Mononuclear cell (primary cell): ENCODE measurements at regions not wholly inside any gene's neighbourhood (a gene's known extent, or its start where the extent isn't known, plus 50 kb on each side); places are given as distances from the start of the nearest gene placed in this dataset.
"Not testable (repeated sequence)": the region's sequence is repeated elsewhere in the genome, so short reads cannot be mapped to it uniquely, and the experiment has no call there.

Source experiments
- H3K27me3 ChIP-seq: 2 replicates; pipeline ENCODE4 v1.6.0; 2011; ENCODE audit warnings: low read length, control low read depth; ENCODE audit not compliant: insufficient read depth
- H3K4me1 ChIP-seq: 2 replicates; pipeline ENCODE4 v1.5.1; 2011; ENCODE audit warnings: mild to moderate bottlenecking, low read length, control low read depth; ENCODE audit not compliant: insufficient read depth
- H3K4me3 ChIP-seq: 2 replicates; pipeline ENCODE4 v1.5.1; 2011; ENCODE audit warnings: mild to moderate bottlenecking, low read length, moderate library complexity
- H3K9me3 ChIP-seq: 2 replicates; pipeline ENCODE4 v1.5.1; 2011; ENCODE audit warnings: low read depth, mild to moderate bottlenecking, control low read depth, low read length

DNA sequence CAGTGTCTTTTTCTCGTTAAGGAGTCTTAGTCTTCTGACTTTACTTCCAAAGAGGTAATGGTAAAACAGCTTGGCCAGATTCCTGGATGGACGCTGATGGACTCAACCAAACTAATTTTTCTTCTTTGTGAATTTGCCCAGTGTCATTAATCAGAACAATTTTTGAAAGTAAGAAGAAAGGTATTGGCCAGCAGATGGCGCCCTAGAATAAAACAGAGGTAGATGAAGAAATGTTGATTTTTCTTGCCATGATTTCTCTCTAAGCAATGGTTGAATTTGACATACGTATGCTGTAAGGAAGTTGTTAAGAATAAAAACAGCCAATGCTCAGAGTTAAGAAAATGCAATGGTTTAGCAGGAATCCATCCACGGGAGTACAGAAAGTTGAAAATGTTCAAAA lies 500.0 kb downstream of the DIRAS2 start:
- no peak overlapping the region for H3K4me3 ChIP-seq
- no peaks in the 10 kb centered on the region for H3K9me3 ChIP-seq
- H3K27me3 ChIP-seq, result no peaks in the 10 kb centered on the region
- H3K4me1 ChIP-seq, result no peaks in the 10 kb centered on the region

DNA sequence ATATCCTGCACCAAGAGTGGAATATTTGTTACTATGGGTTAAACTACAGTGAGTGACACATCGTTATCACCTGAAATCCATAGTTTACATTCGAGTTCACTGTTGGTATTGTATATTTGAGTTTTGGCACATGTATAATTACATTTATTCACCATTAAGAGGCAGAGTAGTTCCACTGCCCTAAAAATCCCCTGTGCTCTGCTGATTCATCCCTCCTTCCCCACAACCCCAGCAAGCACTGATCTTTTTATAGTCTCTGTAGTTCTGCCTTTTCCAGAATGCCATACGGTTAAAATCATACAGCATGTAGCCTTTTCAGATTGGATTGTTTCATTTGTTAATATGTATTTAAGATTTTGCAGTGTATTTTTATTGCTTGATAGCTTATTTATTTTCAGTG lies 495.2 kb downstream of the DIRAS2 start:
- H3K9me3 ChIP-seq, result no peaks in the 10 kb centered on the region
- no peak overlapping the region for H3K4me3 ChIP-seq
- no peaks in the 10 kb centered on the region for H3K4me1 ChIP-seq
- H3K27me3 ChIP-seq, result peaks cover 8% of the 10 kb centered on the region

DNA sequence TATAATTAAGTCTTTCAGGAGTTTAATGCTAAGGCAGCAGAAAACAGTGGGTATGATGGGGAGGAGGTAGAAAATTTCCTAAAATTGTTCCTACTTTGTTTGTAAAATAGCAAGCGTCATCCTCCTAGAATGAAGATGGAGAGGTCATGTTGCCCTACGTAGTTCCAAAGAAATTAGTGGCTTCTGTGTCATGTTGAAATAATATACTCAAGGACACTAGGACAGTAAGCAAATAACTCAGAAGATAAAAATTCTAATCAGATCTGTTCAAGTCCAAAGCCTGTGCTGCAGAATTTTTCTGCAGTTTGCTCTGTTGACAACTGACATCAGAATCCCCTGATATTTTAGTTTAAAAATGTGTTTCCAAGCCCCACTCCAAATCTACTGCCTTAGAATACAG lies 486.3 kb downstream of the DIRAS2 start:
- Histone ChIP-seq H3K27me3 (no peaks in the 10 kb centered on the region), H3K4me3 (no peak overlapping the region), H3K4me1 (no peaks in the 10 kb centered on the region), H3K9me3 (no peaks in the 10 kb centered on the region)

DNA sequence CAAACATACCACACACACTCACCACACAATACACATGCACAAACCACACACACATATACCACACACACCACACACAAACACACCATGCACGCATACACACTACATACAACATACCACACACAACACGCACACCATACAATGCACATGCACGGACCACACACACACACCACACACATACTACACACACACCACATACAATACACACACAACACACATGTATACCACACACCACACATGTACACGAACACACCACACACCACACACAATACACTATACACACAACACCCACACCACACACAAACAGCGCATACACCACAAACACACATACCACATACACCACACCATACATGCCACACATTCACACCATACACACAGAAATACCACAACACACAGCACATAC lies 480.3 kb downstream of the DIRAS2 start:
- no peaks in the 10 kb centered on the region for H3K4me1 ChIP-seq
- H3K4me3 ChIP-seq, result no peak overlapping the region
- no peaks in the 10 kb centered on the region for H3K27me3 ChIP-seq
- no peaks in the 10 kb centered on the region for H3K9me3 ChIP-seq

DNA sequence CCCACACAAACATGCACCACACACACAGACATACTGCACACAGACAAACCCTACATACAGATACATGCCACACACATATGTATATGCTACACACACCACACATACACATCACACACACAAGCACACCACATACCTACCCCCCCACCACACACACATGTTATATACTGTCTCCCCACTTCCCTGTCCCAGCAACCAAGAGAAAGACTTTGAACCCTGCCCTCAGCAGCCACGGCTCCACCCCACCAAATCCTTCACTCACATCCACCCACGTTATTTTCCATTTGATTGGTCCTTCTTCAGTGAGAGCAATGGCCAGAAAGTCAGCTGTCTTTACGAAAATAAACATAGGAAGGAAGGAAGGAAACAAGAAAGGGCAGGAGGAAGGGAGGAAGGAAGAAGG lies 479.8 kb downstream of the DIRAS2 start:
- no peaks in the 10 kb centered on the region for H3K9me3 ChIP-seq
- no peak overlapping the region for H3K4me3 ChIP-seq
- H3K27me3 ChIP-seq, result no peaks in the 10 kb centered on the region
- no peaks in the 10 kb centered on the region for H3K4me1 ChIP-seq

DNA sequence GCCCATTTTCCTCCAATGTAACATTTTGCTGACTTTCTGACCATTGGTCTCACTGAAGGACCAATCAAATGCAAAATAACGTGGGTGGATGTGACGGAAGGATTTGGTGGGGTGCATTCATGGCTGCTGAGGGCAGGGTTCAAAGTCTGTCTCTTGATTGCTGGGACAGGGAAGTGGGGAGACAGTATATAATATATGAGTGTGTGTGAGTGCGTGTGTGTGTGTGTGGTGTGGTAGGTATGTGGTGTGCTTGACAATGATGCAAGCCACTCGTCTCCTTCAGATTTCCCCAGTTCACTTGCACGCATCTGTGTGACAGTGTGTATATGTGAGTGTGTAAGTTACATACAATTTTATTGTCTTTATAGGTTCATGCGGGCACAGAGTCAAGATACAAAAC lies 477.3 kb downstream of the DIRAS2 start:
- Histone ChIP-seq H3K4me3 (no peak overlapping the region), H3K27me3 (no peaks in the 10 kb centered on the region), H3K4me1 (no peaks in the 10 kb centered on the region), H3K9me3 (no peaks in the 10 kb centered on the region)

DNA sequence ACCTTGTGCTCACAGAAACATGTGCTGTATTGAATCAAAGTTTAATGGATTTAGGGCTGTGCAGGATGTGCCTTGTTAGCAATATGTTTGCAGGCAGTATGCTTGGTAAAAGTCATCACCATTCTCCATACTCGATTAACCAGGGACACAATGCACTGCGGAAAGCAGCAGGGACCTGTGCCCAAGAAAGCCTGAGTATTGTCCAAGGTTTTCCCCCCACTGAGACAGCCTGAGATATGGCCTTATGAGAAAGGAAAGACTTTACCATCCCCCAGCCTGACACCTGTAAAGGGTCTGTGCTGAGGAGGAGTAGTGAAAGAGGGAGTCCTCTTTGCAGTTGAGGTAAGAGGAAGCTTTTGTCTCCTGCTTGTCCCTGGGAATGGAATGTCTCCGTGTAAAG lies 476.2 kb downstream of the DIRAS2 start:
- not testable (repeated sequence) for H3K4me1 ChIP-seq, H3K9me3 ChIP-seq, H3K4me3 ChIP-seq, H3K27me3 ChIP-seq

DNA sequence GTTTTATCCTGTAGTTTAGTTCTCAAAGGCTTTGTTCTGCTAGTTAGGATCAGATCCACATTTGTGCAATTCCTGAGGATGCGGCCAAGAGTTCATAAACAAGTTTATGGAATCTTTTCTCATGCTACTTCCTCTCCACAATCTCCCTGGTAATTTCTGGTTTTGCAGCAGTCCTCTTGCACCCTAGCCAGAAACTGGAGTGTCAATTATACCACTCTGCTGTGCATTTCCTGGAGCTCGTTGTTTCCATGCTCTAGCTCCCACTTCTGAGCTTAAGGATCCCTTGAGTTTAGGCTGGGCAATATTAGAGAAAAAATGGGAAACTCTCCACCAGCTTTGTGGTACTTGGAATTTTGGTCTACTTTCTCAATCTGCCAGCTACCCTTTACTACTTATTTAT lies 474.7 kb downstream of the DIRAS2 start:
- Histone ChIP-seq H3K9me3 (peaks cover 5% of the 10 kb centered on the region), H3K4me1 (no peaks in the 10 kb centered on the region), H3K27me3 (no peaks in the 10 kb centered on the region), H3K4me3 (no peak overlapping the region)

DNA sequence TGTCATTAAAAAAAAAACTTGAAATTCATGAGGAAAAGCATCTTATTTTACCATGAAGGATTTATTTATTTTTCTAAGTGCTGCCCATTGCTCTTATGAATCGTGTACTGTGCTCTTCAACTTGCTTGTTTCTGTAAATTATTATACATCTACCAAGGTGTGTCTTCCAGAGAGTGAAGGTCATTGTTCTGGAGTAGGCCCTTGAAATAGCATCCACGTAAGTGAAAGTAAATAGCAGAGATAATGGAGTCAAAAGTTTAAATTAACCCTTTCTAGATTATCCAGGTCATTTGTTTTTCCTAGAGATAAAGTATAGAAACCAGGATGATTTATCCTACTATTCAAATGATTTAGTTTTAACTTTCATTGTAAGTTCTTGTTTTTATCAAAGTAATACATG lies 473.1 kb downstream of the DIRAS2 start:
- Histone ChIP-seq H3K4me3 (no peak overlapping the region), H3K27me3 (no peaks in the 10 kb centered on the region), H3K4me1 (peaks cover 5% of the 10 kb centered on the region), H3K9me3 (peaks cover 5% of the 10 kb centered on the region)

DNA sequence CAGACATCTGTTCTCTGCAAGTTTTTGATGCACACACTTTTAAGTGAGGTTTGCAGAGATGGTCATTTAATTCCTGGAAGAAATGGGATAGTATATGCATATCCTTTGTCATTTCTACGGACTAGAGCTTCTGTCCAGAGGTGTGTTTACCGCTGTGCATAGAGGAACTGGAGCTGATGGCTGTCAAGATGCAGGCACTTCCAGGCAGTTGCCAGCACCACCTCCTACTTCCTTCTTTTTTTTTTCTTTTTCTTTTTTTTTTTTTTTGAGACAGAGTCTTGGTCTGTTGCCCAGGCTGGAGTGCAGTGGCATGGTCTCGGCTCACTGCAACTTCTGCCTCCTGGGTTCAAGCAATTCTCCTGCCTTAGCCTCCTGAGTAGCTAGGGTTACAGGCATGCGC lies 468.7 kb downstream of the DIRAS2 start:
- not testable (repeated sequence) for H3K27me3 ChIP-seq, H3K4me1 ChIP-seq, H3K9me3 ChIP-seq, H3K4me3 ChIP-seq

DNA sequence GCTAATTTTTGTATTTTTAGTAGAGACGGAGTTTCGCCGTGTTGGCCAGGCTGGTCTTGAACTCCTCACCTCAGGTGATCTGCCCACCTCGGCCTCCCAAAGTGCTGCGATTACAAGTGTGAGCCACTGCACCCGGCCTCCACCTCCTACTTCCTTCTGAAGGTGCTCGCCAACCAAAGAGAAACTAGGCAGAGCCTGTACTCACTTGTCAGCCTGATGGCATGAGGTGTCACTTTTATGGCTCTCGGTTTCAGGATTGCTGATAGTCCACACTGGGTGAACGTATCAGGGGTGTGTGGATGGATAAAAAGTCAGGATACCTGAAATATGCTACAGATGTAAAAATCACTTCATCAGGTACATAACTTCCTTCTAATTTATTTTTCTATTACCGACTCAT lies 468.3 kb downstream of the DIRAS2 start:
- H3K27me3 ChIP-seq, H3K9me3 ChIP-seq, H3K4me1 ChIP-seq, H3K4me3 ChIP-seq: not testable (repeated sequence)

DNA sequence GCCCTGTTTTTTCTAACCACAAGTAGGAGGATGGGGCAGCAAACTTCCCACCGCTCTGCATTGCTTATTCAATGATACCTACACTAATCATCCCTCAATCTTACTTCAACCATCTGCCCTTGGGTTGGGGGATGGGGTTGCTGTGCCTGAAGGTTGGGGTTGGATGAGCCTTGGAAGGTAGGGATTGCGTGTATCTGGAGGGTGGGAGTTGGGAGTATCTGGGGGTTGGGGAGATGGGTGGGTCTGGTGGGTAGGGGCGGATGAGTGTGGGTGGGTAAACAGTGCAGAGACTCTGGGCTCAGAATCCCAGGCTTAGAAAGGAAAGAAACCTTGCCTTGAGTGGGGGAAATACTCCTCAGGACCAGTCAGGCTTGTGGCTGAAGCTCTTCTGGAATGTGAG lies 467.4 kb downstream of the DIRAS2 start:
- Histone ChIP-seq H3K27me3 (no peaks in the 10 kb centered on the region), H3K4me1 (peaks cover 5% of the 10 kb centered on the region), H3K9me3 (peaks cover 5% of the 10 kb centered on the region), H3K4me3 (no peak overlapping the region)

DNA sequence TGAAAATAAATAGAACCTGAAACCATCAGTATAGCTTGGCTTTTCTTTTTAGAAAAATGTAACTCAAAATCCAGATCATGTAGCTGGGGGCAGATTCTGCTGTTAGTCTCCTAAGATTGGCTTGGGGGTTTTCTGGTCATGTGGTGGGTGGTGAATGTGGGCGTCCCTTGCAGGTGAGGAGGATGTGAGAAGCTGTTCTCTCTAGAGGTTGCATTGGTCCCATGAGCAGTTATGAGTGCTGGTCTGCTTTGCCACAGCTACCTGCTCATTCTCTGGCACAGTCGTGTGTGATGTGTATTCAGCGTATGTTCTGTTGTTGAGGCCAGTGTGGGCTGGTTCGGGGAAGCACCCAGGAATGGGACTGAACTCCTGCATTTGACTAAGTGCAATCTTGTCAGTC lies 466.8 kb downstream of the DIRAS2 start:
- Histone ChIP-seq H3K4me1 (peaks cover 5% of the 10 kb centered on the region), H3K4me3 (no peak overlapping the region), H3K9me3 (peaks cover 2% of the 10 kb centered on the region), H3K27me3 (no peaks in the 10 kb centered on the region)

DNA sequence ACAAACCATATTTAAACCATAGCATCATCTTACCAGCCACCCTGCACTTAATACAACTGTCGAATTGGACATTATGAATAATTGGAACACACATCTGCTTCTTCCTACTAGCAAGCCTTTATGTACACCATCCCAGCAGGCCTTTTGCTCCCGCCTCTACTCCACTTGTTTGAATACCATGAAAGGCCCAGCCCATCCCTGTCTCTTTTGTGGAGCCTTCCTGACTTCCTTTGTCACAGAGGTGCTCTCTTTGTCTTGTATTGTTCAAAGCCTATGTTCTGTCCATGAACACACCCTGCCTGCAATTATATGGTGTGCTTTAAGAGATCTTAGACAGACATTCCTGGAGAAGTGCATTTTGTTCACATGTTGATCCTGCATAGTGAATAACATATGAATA lies 465.7 kb downstream of the DIRAS2 start:
- H3K9me3 ChIP-seq, result no peaks in the 10 kb centered on the region
- H3K4me1 ChIP-seq, result peaks cover 5% of the 10 kb centered on the region
- H3K4me3 ChIP-seq, result no peak overlapping the region
- no peaks in the 10 kb centered on the region for H3K27me3 ChIP-seq

DNA sequence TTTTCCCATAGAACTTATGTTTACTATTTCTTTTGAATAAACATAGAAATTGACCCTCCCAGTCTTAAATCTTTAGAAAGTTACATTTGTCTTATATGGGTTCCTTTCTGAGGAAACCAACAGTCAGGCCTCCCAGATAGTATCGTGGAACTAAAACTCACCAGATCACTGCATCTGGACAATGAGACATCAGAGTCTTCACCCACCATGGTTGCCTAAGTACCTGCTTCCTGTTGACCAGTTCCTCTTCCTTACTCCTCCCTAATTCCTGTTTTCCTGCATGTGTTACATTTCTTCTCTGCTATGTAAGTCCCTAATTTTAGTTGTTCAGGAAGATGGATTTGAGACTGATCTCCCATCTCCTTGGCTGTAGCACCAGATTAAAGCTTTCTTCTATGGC lies 462.2 kb downstream of the DIRAS2 start:
- no peaks in the 10 kb centered on the region for H3K4me1 ChIP-seq
- no peaks in the 10 kb centered on the region for H3K9me3 ChIP-seq
- no peak overlapping the region for H3K4me3 ChIP-seq
- H3K27me3 ChIP-seq, result no peaks in the 10 kb centered on the region

DNA sequence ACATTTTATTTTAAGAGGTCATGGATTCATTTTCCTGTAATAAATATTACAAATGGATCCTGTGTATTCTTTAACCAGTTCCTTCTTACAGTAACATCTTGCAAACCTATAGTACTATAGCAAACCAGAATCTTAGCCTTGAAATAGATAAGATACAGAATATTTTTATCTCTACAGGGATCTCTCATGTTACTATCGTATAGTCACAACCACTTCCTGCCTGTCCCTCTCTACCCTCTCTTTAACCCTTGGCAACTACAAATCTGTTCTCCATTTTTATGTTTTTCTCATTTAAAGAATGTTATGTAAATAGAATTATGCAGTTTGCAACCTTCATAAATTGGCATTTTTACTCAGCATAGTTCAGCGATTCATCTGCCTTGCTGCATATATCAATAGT lies 454.0 kb downstream of the DIRAS2 start:
- Histone ChIP-seq H3K4me3 (no peak overlapping the region), H3K27me3 (no peaks in the 10 kb centered on the region), H3K9me3 (no peaks in the 10 kb centered on the region), H3K4me1 (peaks cover 15% of the 10 kb centered on the region)

DNA sequence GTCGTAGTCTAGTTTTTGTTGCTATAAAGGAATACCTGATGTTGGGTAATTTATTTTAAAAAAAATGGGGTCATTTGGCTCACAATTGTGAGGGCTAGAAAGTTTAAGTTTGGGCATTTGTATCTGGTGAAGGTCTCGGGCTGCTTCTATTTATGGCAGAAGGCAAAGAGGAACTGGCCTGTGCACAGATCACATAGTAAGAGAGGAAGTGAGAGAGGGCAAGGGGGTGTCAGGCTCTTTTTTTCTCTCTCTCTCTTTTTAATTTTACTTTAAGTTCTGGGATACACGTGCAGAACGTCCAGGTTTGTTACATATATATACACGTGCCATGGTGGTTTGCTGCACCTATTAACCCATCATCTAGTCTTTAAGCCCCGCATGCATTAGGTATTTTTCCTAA lies 453.3 kb downstream of the DIRAS2 start:
- H3K4me1 ChIP-seq, result peaks cover 15% of the 10 kb centered on the region
- H3K9me3 ChIP-seq, result no peaks in the 10 kb centered on the region
- no peaks in the 10 kb centered on the region for H3K27me3 ChIP-seq
- no peak overlapping the region for H3K4me3 ChIP-seq
